GM19239 (cell line): ENCODE measurements at regions not wholly inside any gene's neighbourhood (a gene's known extent, or its start where the extent isn't known, plus 50 kb on each side); places are given as distances from the start of the nearest gene placed in this dataset.
"Not testable (repeated sequence)": the region's sequence is repeated elsewhere in the genome, so short reads cannot be mapped to it uniquely, and the experiment has no call there.

Experiments used
- DNase-seq: peaks from one replicate; pipeline ENCODE4 v3.0.0; 2011; ENCODE audit warnings: low spot score; ENCODE audit not compliant: insufficient read length
- FAIRE-seq: peaks from 2 replicates; lab custom pipeline; 2011; peaks lifted over from hg19 to GRCh38; lab: Jason Lieb, UNC

DNA sequence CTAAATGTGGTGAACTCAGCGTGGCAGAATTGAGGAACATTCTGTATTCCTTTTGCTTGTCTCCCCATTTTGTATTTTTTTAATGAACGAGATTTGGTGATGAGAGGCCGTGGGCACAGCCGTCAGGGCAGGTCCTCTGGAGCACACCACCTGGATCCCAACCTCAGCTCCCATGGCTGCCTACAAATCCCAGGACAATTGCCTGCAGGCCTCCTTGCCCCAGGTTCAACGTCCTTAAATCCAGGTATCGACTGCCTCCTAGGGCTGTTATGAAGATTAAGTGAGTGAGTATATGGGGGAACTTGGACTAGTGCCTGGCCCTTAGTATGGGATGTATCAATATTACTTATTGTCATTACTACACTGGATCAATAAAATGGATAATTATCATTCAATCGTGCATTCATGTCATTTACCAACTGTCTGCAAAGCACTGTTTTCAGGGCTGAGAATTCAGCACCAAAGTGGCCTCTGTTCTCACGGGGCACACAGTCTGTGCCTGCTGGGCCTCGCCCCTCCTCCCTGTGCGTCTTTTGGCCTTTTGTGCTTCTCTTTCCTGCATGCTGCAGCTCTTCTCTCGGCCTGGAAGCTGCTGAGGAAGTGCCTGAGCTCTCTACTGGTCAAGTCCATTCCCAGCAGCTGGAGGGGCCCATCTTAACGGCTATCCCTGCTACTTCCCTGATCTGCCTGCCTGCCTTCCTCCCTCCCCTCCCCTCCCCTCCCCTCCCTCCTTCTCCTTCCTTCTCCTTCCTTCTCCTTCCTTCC, 1343.7 kb downstream of the BRD1 start:
- no peak for DNase-seq
- FAIRE-seq = no peak

DNA sequence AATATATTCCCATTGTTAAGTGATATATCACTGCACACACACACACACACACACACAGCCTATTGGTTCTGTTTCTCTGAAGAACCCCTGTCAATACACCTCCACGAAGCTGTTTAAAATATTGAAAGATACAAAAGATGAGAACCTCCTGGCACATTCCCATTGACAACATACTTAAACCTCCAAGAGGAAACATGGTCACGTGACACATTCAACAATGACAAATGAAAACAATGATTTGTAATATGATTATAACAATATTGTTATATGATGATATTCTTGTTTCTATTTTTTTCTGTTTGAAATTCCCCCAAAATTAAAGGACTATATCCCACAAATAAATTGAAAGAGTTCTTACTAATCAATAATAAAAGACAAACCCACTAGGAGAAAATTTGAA, 1344.9 kb downstream of the BRD1 start:
- no peak for DNase-seq

DNA sequence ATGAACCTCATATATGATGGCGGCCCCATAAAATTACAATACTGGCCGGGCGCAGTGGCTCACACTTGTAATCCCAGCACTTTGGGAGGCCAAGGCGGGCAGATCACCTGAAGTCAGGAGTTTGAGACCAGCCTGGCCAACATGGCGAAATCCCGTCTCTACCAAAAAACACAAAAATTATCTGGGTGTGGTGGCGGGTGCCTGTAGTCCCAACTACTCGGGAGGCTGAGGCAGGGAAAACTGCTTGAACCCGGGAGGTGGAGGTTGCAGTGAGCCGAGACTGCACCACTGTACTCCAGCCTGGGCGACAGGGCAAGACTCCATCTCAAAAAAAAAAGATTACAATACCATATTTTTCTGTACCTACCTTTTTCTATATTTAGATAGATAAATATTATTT, 1345.5 kb downstream of the BRD1 start:
- not testable (repeated sequence) for FAIRE-seq, DNase-seq

More for the DNA sequence above, 1344.9 kb downstream of the BRD1 start:
- FAIRE-seq = no peak

DNA sequence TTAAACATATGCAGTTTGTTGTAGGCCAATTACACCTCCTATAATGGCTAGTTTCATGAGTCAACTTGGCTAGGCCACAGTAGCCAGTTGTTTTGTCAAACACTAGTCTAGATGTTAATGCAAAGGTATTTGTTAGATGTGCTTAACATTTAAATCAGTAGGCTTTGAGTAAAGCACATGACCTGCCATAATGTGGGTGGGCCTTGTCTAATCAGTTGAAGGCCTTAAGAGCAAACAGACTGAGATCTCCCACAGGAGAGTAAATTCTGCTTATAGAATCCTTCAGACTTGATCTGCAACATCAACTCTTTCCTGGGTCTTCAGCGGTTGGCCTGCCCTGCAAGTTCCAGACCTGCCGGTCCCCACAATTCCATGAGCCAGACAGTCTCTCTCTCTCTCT, 1345.9 kb downstream of the BRD1 start:
- no peak for FAIRE-seq
- no peak for DNase-seq

DNA sequence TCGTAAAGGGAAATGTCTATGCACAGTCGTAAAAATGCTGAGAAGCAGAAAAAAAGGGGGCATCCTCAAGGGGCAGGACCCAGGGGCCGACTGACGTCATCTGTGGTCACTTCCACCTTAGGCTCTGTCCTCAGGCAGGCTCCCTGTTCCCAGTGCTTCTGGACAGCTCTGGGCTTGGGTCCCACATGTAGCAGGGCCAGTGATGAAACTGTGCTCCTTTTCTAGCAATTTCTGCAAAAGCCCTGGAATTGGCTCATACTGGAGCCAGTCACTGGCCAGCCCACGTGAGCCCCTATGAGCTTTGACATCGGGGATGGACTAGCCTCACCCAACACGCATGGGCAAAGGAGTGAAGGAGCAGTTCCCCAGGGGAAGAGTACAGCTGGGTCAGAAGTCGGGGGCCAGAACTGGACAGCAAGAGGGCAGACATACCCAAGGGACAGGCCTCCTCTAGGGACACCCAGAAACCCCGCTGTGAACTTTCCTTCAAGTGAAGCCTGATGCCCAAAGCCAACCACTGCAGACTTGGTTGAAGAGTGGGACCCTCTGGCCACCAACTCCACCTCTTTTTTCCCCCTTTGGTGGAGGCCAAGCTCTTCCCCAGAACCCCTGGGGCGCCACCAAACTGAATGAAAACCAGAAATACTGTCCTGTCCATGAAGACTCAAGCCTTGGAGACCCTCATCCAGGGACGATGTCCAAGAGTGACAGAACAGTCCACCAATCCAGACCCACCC, 1349.0 kb downstream of the BRD1 start:
- DNase-seq = no peak
- FAIRE-seq = no peak

DNA sequence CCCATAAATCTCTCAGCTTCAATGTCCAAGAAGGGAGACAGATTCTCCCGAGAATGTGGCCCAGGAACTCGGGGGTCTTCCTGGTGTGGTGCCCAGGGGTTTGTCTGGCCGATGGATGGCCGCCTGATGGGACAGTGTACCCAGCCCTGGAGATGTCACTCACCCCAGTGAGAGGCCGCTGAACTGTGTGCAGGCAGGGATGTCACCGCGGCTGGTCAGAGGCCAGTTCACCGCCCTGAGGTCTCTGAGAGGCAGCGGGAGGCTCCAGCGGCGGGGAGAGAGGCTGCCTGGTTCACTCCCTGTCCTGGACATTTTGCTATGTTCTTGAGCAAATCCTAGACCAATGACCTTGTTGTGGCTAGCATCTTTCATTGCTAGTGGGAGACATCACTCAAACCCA, 1349.5 kb downstream of the BRD1 start:
- FAIRE-seq = no peak
- DNase-seq = no peak

DNA sequence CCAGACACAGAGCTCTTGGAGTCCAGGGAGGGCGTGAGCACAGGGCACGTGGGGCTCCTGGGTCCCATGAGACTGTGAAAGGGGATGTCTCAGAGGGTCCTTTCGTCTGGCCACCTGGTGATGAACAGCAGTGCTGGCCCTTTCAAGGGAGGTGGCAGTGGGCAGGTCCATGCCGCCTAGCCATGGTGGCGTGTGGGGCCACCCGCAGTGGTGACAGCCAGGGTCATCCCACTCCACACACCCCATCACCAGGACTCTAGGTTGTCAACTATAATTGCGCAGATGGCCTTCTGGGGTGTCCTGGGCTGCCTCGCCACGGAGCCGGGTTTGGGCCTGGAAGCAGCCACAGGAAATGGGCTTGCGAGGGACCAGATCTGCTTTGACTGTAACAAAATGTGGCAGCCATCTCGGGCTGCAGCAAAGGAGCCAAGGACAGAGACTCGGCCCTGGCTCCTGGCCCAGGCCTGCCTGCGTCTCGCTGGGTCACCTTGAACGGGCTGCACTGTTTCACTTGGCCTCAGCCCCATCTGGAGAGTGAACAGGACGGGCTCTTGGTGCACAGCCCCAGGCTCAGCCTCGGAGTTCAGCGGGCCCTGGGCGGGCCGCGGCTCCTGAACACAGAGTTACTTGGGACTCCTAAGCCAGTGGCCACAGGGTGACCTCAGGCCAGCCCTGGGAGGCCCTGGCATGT, 1350.5 kb downstream of the BRD1 start:
- no peak for DNase-seq

DNA sequence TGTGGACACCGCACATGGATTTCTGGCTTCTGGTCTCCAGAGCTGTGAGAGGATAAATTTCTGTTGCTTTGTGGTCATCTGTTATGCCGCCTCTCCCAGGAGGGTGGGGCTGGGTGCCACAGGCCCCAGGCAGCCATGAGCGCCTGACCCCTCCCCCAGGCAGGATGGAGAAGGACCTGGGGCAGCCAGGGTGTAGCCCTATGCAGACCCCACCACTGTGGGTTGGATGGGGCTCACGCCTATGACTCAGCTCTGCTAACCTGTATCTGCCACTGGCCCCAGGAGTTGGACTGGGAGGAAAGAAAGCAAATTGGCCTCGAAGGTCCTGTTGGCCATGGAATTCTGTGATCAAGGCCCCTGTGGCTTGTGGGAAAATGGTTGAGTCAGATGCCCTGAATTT, 1351.1 kb downstream of the BRD1 start:
- DNase-seq (no peak), FAIRE-seq (no peak)

More for the DNA sequence above, 1350.5 kb downstream of the BRD1 start:
- no peak for FAIRE-seq

DNA sequence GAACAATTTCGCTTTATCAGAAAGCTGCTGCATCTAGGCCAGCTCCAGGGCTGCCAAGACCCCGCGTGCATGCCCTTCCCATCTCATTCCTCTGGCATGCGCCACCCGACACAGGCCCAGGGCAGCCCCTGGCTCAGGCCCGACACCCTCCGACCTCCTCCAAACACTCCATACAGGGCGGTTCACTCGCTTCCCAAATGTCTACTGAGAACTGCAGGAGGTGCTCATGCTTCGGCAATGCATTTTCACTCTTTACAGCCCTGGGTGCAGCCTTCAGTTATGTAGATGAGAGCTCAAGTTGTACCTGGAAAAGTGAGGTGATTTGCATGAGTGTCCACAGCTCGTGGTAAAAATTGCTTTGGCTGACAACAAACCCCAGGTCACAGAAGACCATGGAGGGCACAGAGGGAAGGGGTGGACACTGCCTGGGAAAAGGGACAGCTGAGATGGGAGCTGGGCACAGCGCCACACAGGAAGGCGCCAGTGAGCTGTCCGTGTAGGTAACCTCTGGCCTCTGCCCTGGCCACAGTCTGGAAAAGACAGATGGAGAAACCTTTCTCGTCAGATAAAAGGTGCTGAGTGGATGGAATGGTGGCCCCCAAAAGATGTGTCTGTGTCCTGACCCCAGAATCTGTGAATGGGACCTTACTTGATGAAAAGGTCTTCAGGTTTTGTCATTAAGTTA, 1351.9 kb downstream of the BRD1 start:
- FAIRE-seq = no peak
- DNase-seq = no peak

DNA sequence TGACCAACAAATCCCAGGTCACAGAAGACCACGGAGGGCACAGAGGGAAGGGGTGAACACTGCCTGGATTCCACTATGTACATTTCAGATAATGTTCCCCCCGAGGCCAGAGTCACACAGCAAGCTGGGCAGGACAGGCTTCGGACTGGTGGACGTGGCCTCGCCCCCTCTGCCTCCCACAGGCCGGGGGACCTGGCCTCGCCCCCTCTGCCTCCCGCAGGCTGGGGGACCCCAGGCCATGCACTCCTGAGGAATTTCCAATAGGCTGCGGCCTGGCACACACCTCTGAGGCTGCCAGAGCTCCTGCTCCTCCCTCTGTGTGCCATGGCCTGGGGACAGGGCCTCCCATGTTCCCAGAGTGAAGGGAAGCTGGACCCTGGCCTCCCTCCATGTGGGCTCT, 1352.8 kb downstream of the BRD1 start:
- FAIRE-seq (no peak), DNase-seq (no peak)

DNA sequence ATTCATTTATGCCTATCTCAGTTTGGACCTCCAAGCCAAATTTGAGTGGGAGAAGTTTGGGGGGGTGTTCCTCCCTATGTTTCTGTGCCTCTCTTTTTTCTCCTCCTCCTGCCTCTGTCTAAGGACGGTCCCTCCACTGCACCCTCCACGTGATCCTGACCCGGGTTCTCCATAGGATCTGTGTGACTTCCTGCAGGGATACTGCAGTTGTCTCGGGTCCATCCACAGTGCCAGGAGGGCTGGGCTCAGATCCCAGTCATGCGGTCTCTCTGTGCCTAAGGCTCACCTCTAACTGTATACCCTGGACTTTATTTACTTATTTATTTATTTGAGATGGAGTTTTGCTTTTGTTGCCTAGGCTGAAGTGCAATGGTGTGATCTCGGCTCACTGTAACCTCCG, 1354.5 kb downstream of the BRD1 start:
- DNase-seq (no peak), FAIRE-seq (no peak)

DNA sequence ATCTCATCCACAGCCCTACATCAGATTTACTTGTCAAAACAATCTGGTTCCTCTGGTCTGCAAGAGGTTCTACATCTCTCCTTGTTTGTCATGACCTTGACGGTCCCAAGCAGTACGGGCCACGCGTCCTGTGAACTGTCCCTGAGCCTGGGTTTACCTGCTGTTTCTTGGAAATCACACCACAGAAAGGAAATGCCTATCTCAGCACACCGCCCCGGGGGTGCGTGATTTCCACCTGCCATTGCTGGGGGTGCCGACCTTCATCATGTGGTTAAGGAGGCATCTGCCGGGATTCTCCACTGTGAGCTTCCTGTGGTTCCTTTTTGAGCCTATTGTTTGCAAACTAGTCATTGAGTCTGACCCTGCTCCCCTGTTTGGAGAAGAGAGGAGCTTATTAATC, 1363.4 kb downstream of the BRD1 start:
- FAIRE-seq = no peak
- DNase-seq = no peak

DNA sequence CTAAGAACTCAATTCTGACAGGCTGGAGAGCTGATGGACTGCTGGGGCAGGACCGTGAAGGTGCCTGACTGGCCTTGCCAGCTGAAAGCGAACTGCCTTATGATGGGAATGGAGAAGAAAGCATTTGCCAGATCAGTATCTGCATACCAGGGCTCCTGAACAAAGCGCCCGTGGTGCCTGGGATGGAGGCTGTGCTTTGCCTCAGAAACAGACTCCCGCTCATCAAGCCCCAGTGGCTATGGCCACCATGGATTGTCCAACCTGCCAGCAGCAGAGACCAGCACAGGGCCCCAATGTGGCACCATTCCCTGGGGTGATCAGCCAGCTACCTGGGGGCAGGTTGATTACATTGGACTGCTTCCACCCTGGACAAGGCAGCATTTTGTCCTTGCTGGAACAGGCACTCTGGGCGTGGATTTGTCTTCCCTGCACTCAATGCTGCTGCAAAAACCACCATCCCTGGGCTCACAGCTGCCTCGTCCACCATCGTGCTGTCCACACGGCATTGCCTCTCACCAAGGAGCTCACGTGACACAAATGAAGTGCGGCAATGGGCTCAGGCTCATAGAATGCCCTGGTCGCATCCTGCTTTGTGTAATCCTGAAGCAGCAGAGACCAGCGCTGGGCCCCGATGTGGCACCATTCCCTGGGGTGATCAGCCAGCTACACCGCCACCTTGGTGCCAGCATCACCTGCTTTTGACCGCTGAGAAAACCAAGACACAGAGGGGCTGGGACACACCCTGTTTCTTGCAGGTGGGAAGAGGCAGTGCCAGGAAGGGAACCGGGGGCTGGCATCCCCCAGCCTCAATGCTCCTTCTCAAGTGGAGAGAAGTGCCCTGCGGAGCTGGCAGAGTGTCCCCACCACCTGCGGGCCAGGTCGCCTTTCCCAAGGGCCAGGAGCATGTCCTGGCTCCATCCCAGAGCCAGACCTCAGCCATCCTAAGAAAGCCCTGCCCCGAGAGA, 1367.5 kb downstream of the BRD1 start:
- FAIRE-seq = no peak

DNA sequence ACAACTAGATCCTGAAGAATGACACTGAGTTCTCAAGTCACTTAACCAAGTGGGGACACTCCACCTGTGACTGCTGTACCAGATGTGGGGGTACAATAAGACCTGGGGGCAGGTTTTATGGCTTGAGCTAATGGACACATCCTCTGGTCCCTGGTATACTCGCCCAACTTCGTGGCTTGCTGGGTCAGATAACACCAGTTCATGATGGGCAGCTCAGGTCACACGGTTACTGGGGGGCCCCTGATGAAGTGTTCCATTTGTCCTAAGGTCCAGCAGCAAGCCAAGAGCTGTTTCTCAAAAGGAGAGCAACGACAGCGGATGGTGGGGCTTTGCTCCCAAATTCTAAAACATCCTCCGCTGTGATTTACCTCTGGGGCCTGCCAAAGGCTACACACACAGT, 1368.4 kb downstream of the BRD1 start:
- FAIRE-seq (no peak), DNase-seq (no peak)

More for the DNA sequence above, 1367.5 kb downstream of the BRD1 start:
- DNase-seq = no peak

DNA sequence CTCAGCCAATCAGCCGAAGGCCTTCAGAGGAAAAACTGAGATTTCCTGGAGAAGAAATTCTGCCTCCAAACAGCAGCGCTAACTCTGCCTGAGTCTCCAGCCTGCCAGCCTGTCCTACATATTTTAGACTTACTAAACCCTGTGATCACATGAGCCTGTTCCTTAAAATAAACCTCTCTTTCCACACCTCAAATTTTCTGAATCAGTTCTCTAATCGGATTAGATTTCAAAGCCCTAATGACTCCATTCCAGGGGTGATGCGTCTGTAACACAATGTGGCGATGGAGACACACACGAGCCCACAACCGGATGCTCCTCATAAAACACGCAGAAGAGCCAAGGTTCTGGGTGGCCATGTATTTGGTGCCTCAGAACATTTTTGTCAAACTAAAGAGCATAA, 1371.2 kb downstream of the BRD1 start:
- FAIRE-seq (no peak), DNase-seq (no peak)

DNA sequence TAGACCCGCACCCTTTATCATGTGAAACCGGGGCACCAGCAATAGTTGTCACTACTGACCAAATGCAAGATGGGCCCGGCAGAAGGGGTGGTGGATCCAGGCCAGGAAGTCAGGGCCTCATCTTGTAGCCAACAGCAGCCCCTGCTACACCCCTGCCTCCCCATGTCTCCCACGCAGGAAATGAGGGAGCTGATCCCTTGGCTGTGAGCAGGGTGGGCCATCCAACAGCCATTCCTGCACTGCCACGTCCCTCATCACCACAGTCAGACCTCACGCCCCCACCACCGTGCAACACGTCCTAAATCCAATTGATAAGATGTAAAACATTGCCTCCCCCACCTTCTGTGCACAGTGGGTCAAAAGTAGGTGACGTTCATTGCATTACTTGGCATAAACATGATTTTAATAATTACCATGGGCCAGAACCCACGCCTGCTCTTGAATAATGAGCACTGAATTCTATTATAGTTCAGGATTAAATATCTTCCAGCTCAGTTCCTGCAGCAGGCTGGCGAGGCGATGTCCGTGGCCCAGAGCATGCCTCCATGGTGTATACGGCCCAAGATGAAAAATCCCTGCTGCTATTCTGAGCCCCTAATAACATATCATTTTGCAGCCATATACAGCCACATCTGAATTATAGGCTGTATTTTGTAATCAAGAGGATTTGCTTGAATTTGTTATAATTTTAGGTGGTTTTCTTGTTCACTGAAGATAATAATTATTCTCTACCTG, 1373.8 kb downstream of the BRD1 start:
- FAIRE-seq = no peak
- DNase-seq = no peak

DNA sequence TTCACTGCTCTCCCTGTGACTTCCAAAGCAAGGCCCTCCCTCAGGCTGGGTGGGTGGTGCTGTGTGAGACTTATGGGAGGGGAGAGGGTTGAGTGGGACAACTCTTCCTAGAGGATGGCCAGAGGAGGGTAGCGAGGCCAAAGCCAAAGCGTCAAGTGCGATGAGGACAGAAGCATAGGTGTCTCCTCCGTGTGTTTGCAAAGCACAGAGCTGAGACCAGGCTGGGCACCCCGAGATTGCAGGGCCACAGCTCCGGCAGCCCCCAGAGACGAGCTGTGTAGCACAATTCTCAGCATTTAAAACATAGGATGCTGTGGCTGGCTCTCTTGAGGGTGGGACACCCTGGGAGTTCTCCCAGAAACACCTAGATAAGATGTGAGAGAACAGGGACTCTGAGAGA, 1374.5 kb downstream of the BRD1 start:
- DNase-seq (no peak), FAIRE-seq (no peak)

DNA sequence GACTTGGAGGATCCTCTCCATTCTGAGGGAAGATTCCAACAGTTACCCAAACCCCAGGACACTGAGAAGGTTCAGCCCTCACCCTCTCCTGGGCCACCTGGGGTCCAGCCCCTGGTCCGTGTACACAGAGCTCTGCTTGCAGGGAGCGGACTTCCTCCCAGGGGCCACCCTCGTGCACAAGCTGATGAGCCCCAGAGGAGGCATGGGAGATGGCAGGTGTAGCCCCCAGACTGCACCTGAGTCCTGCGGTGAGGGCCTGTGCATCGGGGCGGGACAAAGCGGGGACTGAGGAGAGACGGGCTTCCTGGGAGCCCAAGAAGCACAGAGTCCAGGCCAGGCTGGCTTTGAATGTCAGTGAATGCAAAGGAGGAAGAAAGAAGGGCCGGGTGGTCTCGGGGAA, 1374.9 kb downstream of the BRD1 start:
- FAIRE-seq (no peak), DNase-seq (no peak)

DNA sequence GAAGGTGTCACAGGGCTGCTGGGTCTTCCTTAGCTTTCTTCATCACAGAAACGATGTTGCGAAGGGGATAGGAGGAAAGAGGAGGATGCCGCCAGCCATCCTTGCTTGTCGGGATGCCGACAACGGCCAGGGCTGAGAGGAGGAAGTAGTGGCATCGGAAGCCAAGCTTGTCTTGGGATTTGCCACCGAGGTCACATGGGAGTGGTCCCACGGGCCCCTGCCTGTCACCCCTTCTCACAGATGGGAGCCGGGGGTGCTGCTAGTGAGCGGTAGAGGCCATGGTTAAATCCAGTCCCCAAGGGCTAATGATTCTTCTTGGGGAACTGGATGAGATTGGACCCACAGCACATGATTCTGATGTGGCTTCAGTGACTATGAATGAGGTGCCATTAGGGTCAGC, 1375.8 kb downstream of the BRD1 start:
- FAIRE-seq = no peak
- DNase-seq = no peak
